HEK293 (cell line): ENCODE measurements at regions not wholly inside any gene's neighbourhood (a gene's known extent, or its start where the extent isn't known, plus 50 kb on each side); places are given as distances from the start of the nearest gene placed in this dataset.

Experiments
- CTCF ChIA-PET: fragments of 350-600 bp; formaldehyde crosslinking; extraction: SDS; loops from one replicate; lab custom pipeline; 2021; ENCODE audit warnings: antibody characterized with exemption; lab: Yijun Ruan, JAX
- POLR2A ChIA-PET: fragments of 300-600 bp; formaldehyde crosslinking; extraction: SDS; loops from one replicate; lab custom pipeline; 2020; ENCODE audit warnings: antibody characterized with exemption, inconsistent platforms; lab: Yijun Ruan, JAX
- H3K27ac ChIP-seq: fragments of 200-500 bp; sonication (Bioruptor generic); 2 replicates; pipeline ENCODE4 v1.5.1; 2014; ENCODE audit warnings: low read depth, low read length, control low read depth, inconsistent platforms; ENCODE audit errors: extremely low read depth
- H3K36me3 ChIP-seq, 2 experiments: fragments of 200-500 bp in 1 of 2; sonication (Bioruptor generic) in 1 of 2; 1 replicate in 1 of 2; 2 replicates in 1 of 2; pipeline ENCODE4 v1.5.1; 2014 to 2017; ENCODE audit warnings: inconsistent platforms in 2 of 2, low read length in 2 of 2; ENCODE audit not compliant: control insufficient read depth in 2 of 2, insufficient read depth in 1 of 2
- H3K4me1 ChIP-seq: fragments of 200-500 bp; sonication (Bioruptor generic); 2 replicates; pipeline ENCODE4 v1.5.1; 2014; ENCODE audit warnings: mild to moderate bottlenecking, low read length, inconsistent platforms; ENCODE audit not compliant: control insufficient read depth, insufficient read depth
- H3K4me3 ChIP-seq: 2 replicates; pipeline ENCODE4 v1.5.1; 2011; ENCODE audit warnings: low read depth, mild to moderate bottlenecking, control low read depth, low read length, moderate library complexity
- H3K9me3 ChIP-seq: fragments of 200-500 bp; sonication (Bioruptor generic); 2 replicates; pipeline ENCODE4 v1.5.1; 2014; ENCODE audit warnings: low read depth, low read length, inconsistent platforms; ENCODE audit not compliant: control insufficient read depth, insufficient read depth
- BCL11B ChIP-seq: fragments of 450-650 bp; formaldehyde crosslinking; IDR thresholded peaks from 2 replicates; pipeline ENCODE4 v1.5.1; 2016; ENCODE audit warnings: low read depth, missing biosample characterization, missing genetic modification characterization
- HOXC10 ChIP-seq: sonication (generic); formaldehyde crosslinking; IDR thresholded peaks from 2 replicates; pipeline ENCODE4 v1.8.1; 2023; ENCODE audit warnings: mild to moderate bottlenecking, missing genetic modification reagents
- IKZF3 ChIP-seq: fragments of 450-650 bp; IDR thresholded peaks from 2 replicates; pipeline ENCODE4 v1.5.0; 2018; ENCODE audit warnings: missing biosample characterization, mild to moderate bottlenecking, missing genetic modification characterization, moderate library complexity
- OSR2 ChIP-seq: fragments of 450-650 bp; formaldehyde crosslinking; IDR thresholded peaks from 2 replicates; pipeline ENCODE4 v1.5.1; 2016; ENCODE audit warnings: missing biosample characterization, missing genetic modification characterization
- PRDM1 ChIP-seq: fragments of 450-650 bp; formaldehyde crosslinking; IDR thresholded peaks from 2 replicates; pipeline ENCODE4; 2016; ENCODE audit warnings: missing biosample characterization, missing genetic modification characterization
- SCRT2 ChIP-seq: fragments of 450-650 bp; formaldehyde crosslinking; IDR thresholded peaks from 2 replicates; pipeline ENCODE4 v1.5.1; 2016; ENCODE audit warnings: missing biosample characterization, missing genetic modification characterization
- SETDB1 ChIP-seq: IDR thresholded peaks from one replicate; pipeline ENCODE4 v1.6.1; 2017; ENCODE audit warnings: mild to moderate bottlenecking, low read length, moderate library complexity, mixed read lengths; ENCODE audit not compliant: insufficient read length
- ZBTB1 ChIP-seq: fragments of 450-650 bp; formaldehyde crosslinking; IDR thresholded peaks from 2 replicates; pipeline ENCODE4 v1.5.1; 2016; ENCODE audit warnings: missing biosample characterization, missing genetic modification characterization
- ZBTB20 ChIP-seq: fragments of 450-650 bp; formaldehyde crosslinking; IDR thresholded peaks from 2 replicates; pipeline ENCODE4 v1.5.1; 2016; ENCODE audit warnings: missing biosample characterization, missing genetic modification characterization
- ZFP69B ChIP-seq: fragments of 450-650 bp; formaldehyde crosslinking; IDR thresholded peaks from 2 replicates; pipeline ENCODE4 v1.5.1; 2016; ENCODE audit warnings: missing biosample characterization, missing genetic modification characterization
- ZNF138 ChIP-seq: fragments of 450-650 bp; formaldehyde crosslinking; IDR thresholded peaks from 2 replicates; pipeline ENCODE4 v1.5.1; 2016; ENCODE audit warnings: missing biosample characterization, missing genetic modification characterization, borderline replicate concordance
- ZNF146 ChIP-seq: fragments of 450-650 bp; formaldehyde crosslinking; IDR thresholded peaks from 2 replicates; pipeline ENCODE4 v1.5.1; 2016; ENCODE audit warnings: missing biosample characterization, missing genetic modification characterization
- ZNF155 ChIP-seq: fragments of 450-650 bp; formaldehyde crosslinking; IDR thresholded peaks from 2 replicates; pipeline ENCODE4 v1.5.1; 2016; ENCODE audit warnings: missing biosample characterization, missing genetic modification characterization
- ZNF157 ChIP-seq: fragments of 450-650 bp; formaldehyde crosslinking; IDR thresholded peaks from 2 replicates; pipeline ENCODE4 v1.5.1; 2016; ENCODE audit warnings: missing biosample characterization, missing genetic modification characterization
- ZNF175 ChIP-seq: fragments of 450-650 bp; formaldehyde crosslinking; IDR thresholded peaks from 2 replicates; pipeline ENCODE4 v1.5.1; 2016; ENCODE audit warnings: missing biosample characterization, missing genetic modification characterization
- ZNF221 ChIP-seq: fragments of 450-650 bp; formaldehyde crosslinking; IDR thresholded peaks from 2 replicates; pipeline ENCODE4 v1.5.1; 2017; ENCODE audit warnings: missing biosample characterization, missing genetic modification characterization, borderline replicate concordance
- ZNF23 ChIP-seq: fragments of 450-650 bp; formaldehyde crosslinking; IDR thresholded peaks from 2 replicates; pipeline ENCODE4 v1.5.1; 2016; ENCODE audit warnings: missing biosample characterization, missing genetic modification characterization, borderline replicate concordance
- ZNF26 ChIP-seq: fragments of 450-650 bp; formaldehyde crosslinking; IDR thresholded peaks from 2 replicates; pipeline ENCODE4 v1.5.1; 2016; ENCODE audit warnings: missing biosample characterization, missing genetic modification characterization
- ZNF473 ChIP-seq: fragments of 450-650 bp; formaldehyde crosslinking; IDR thresholded peaks from 2 replicates; pipeline ENCODE4 v1.5.1; 2017; ENCODE audit warnings: missing biosample characterization, missing genetic modification characterization
- ZNF501 ChIP-seq: fragments of 450-650 bp; formaldehyde crosslinking; IDR thresholded peaks from 2 replicates; pipeline ENCODE4 v1.5.1; 2016; ENCODE audit warnings: missing biosample characterization, missing genetic modification characterization
- ZNF521 ChIP-seq: fragments of 450-650 bp; formaldehyde crosslinking; IDR thresholded peaks from 2 replicates; pipeline ENCODE4 v1.5.1; 2017; ENCODE audit warnings: missing biosample characterization, mild to moderate bottlenecking, missing genetic modification characterization
- ZNF555 ChIP-seq: fragments of 450-650 bp; formaldehyde crosslinking; conservative IDR thresholded peaks from 2 replicates; pipeline ENCODE4 v1.5.1; 2017; ENCODE audit warnings: missing biosample characterization, mild to moderate bottlenecking, missing genetic modification characterization, inconsistent platforms
- ZNF558 ChIP-seq: fragments of 450-650 bp; formaldehyde crosslinking; IDR thresholded peaks from 2 replicates; pipeline ENCODE4 v1.5.1; 2016; ENCODE audit warnings: missing biosample characterization, missing genetic modification characterization
- ZNF677 ChIP-seq: fragments of 450-650 bp; IDR thresholded peaks from 2 replicates; pipeline ENCODE4 v1.5.0; 2018; ENCODE audit warnings: missing biosample characterization, mild to moderate bottlenecking, missing genetic modification characterization, moderate library complexity
- ZNF76 ChIP-seq: fragments of 450-650 bp; formaldehyde crosslinking; IDR thresholded peaks from 2 replicates; pipeline ENCODE4; 2016; ENCODE audit warnings: low read depth, missing biosample characterization, missing genetic modification characterization, borderline replicate concordance
- ZSCAN23 ChIP-seq: fragments of 450-650 bp; formaldehyde crosslinking; IDR thresholded peaks from 2 replicates; pipeline ENCODE4 v1.5.1; 2016; ENCODE audit warnings: missing biosample characterization, missing genetic modification characterization
- TF ChIP-seq, protein P1 (sequence below): fragments of 450-650 bp; formaldehyde crosslinking; IDR thresholded peaks from 2 replicates; pipeline ENCODE4 v1.5.1; 2016; ENCODE audit warnings: missing biosample characterization, missing genetic modification characterization
- TF ChIP-seq, protein P2 (sequence below): fragments of 450-650 bp; formaldehyde crosslinking; optimal IDR thresholded peaks from 2 replicates; pipeline ENCODE3; 2016; ENCODE audit warnings: missing biosample characterization, mild to moderate bottlenecking, missing genetic modification characterization

DNA sequence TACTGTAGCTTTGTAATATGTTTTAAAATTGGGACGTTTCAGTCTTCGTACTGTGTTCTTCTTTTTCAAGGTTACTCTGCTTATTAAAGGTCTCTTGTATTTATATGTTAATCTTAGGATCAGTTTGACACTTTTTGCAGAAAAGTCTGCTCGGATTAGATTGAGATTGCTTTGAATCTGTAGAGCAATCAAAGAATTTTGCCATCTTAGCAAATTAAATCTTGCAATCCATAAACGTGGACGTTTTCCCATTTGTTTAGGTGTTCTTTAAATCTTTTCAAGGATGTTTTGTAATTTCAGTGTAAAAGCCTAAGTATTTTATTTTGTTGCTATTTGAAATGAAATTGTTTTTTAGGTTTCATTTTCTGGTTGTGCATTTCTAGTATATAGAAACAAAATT, 78.0 kb upstream of the GTSF1L start:
- Histone ChIP-seq H3K4me3 (no peak overlapping the region), H3K9me3 (no peaks in the 10 kb centered on the region), H3K36me3 (no peaks in the 10 kb centered on the region), H3K4me1 (no peaks in the 10 kb centered on the region), H3K27ac (no peak overlapping the region)
- ChIA-PET POLR2A (no interaction called here), CTCF (no interaction called here)
- TF ChIP-seq PRDM1 (tag by site-specific recombination) (no peak), SETDB1 (peak; percentile 23), ZNF555 (tag by site-specific recombination) (no peak), ZNF521 (tag by site-specific recombination) (no peak), ZNF146 (tag by site-specific recombination) (no peak)

DNA sequence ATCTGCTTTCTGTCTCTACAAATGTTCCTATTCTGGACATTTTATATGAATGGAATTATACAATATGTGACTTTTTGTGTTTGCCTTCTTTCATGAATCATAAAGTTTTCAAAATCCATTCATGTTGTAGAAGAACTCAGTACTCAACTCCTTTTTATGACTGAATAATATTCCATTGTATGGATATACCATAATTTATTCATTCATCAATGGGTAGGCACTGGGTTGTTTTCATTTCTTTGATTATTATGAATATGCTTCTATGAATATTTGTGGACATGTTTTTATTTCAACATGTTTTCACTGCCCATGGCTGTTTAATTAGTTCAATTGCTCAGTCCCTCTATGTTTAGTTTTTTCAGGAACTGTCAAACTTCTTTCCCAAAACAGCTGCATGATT, 76.5 kb upstream of the GTSF1L start:
- Histone ChIP-seq H3K27ac (no peak overlapping the region), H3K9me3 (no peaks in the 10 kb centered on the region), H3K36me3 (no peaks in the 10 kb centered on the region), H3K4me1 (no peaks in the 10 kb centered on the region), H3K4me3 (no peak overlapping the region)
- ChIA-PET CTCF (no interaction called here), POLR2A (no interaction called here)
- TF ChIP-seq BCL11B (tag by site-specific recombination) (no peak), ZNF76 (tag by site-specific recombination) (no peak), OSR2 (no peak)

DNA sequence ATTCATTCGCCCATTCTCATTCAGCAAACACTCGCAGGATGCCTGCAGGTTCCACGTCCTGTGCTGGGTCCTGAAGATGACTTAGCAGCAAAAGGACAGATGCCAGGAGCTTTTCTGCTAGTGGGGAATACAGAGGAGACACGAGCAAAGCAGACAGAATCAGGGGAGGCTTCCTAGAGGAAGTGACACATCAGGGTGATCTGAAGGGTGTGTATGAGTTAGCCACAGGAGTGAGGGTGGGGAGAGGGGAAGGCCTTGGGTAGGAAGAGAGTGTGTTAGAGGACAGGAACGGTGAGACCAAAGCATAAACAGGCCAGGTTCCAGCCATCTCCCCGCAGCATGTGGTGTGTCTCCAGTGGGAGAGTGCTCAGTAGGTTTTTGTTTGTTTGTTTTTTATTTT, 73.4 kb upstream of the GTSF1L start:
- Histone ChIP-seq H3K9me3 (no peaks in the 10 kb centered on the region), H3K4me1 (no peaks in the 10 kb centered on the region), H3K36me3 (no peaks in the 10 kb centered on the region), H3K27ac (no peak overlapping the region), H3K4me3 (no peak overlapping the region)
- ChIA-PET POLR2A (no interaction called here), CTCF (interaction anchor here (0.6 kb wide), 1 partner anchor 38 kb away, joined by 3 read pairs; no protein-coding TSS in a partner anchor)
- TF ChIP-seq ZNF473 (tag by site-specific recombination), result no peak
- TF ChIP-seq, protein P1, sequence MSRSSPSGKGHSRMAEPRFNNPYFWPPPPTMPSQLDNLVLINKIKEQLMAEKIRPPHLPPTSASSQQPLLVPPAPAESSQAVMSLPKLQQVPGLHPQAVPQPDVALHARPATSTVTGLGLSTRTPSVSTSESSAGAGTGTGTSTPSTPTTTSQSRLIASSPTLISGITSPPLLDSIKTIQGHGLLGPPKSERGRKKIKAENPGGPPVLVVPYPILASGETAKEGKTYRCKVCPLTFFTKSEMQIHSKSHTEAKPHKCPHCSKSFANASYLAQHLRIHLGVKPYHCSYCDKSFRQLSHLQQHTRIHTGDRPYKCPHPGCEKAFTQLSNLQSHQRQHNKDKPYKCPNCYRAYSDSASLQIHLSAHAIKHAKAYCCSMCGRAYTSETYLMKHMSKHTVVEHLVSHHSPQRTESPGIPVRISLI (tag by site-specific recombination), result no peak

DNA sequence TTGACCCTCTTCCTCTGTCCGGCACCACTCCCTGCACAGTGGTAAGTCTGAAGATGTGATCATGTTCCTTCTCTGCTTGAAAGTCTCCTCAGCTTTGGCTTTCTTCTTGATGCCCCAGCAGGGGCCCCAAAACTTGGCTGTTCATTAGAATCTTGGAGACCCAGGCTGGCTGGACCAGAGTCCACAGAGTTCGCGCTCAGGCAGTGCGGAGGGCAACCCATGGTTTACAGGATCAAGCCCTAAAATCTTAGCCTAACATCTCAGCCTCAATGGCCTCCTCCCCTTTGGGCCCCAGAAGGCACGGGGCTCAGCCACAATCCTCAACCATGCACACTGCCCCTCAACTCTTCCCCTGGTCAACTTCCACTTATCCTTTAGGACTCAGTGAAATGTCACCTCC, 72.9 kb upstream of the GTSF1L start:
- ChIA-PET POLR2A (no interaction called here), CTCF (interaction anchor here (0.8 kb wide), 1 partner anchor 41 kb away, joined by 3 read pairs; no protein-coding TSS in a partner anchor)
- TF ChIP-seq ZFP69B (tag by site-specific recombination), result no peak
- no peak for TF ChIP-seq ZNF26 (tag by site-specific recombination)
- TF ChIP-seq ZNF155 (tag by site-specific recombination), result no peak
- TF ChIP-seq ZNF146 (tag by site-specific recombination), result no peak
- TF ChIP-seq ZSCAN23 (tag by site-specific recombination), result no peak
- no peak for TF ChIP-seq ZNF677
- TF ChIP-seq ZBTB20, result no peak
- TF ChIP-seq ZNF221 (tag by site-specific recombination), result no peak
- TF ChIP-seq ZNF175, result no peak
- TF ChIP-seq, protein P2, sequence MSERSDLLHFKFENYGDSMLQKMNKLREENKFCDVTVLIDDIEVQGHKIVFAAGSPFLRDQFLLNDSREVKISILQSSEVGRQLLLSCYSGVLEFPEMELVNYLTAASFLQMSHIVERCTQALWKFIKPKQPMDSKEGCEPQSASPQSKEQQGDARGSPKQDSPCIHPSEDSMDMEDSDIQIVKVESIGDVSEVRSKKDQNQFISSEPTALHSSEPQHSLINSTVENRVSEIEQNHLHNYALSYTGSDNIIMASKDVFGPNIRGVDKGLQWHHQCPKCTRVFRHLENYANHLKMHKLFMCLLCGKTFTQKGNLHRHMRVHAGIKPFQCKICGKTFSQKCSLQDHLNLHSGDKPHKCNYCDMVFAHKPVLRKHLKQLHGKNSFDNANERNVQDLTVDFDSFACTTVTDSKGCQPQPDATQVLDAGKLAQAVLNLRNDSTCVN, result no peak
- no peak for TF ChIP-seq ZNF23 (tag by site-specific recombination)
- TF ChIP-seq ZNF138 (tag by site-specific recombination), result no peak
- TF ChIP-seq HOXC10, result no peak
- no peak for TF ChIP-seq ZNF558 (tag by site-specific recombination)
- no peak for TF ChIP-seq SCRT2 (tag by site-specific recombination)
- TF ChIP-seq SETDB1, result no peak
- no peak for TF ChIP-seq ZBTB1 (tag by site-specific recombination)
- TF ChIP-seq ZNF501 (tag by site-specific recombination), result no peak
- no peak for TF ChIP-seq IKZF3 (tag by site-specific recombination)
- TF ChIP-seq ZNF157 (tag by site-specific recombination), result no peak
- Histone ChIP-seq H3K9me3 (no peaks in the 10 kb centered on the region), H3K27ac (no peak overlapping the region), H3K4me1 (no peaks in the 10 kb centered on the region), H3K4me3 (no peak overlapping the region), H3K36me3 (no peaks in the 10 kb centered on the region)
